Activated naive CD8-positive, alpha-beta T cell treated with anti-CD3 and anti-CD28 coated beads, Interleukin-2, amount 10 ng/mL, durations not matched to agents 7 days and 5 days (primary cell): ENCODE measurements at regions not wholly inside any gene's neighbourhood (a gene's known extent, or its start where the extent isn't known, plus 50 kb on each side); places are given as distances from the start of the nearest gene placed in this dataset.

Source experiments
- ATAC-seq: fragments of 150-1000 bp; cut with Tn5 transposase; one replicate; pipeline ENCODE4 v1.10.0; 2021; ENCODE audit warnings: low read depth, moderate library complexity
- POLR2A ChIA-PET: fragments of 350-600 bp; sonication (Branson Sonifier 250); formaldehyde crosslinking; loops from one replicate; lab custom pipeline; 2021; ENCODE audit warnings: antibody characterized with exemption; lab: Charles Lee
- DNase-seq: peaks from one replicate; pipeline ENCODE4 v3.0.0; 2021
- H3K27ac Mint-ChIP-seq: one replicate; pipeline ENCODE4 v1.8.0; 2022; ENCODE audit warnings: mild to moderate bottlenecking, mixed read lengths
- H3K27me3 Mint-ChIP-seq: one replicate; pipeline ENCODE4 v1.8.0; 2022; ENCODE audit warnings: mild to moderate bottlenecking, moderate library complexity, mixed read lengths
- H3K36me3 Mint-ChIP-seq: one replicate; pipeline ENCODE4 v1.8.0; 2021; ENCODE audit warnings: mild to moderate bottlenecking, mixed read lengths
- H3K4me1 Mint-ChIP-seq: one replicate; pipeline ENCODE4 v1.8.0; 2021; ENCODE audit warnings: mixed read lengths
- H3K4me3 Mint-ChIP-seq: one replicate; pipeline ENCODE4 v1.8.0; 2022; ENCODE audit warnings: mild to moderate bottlenecking, moderate library complexity, mixed read lengths
- H3K9me3 Mint-ChIP-seq: one replicate; pipeline ENCODE4 v1.8.0; 2021; ENCODE audit warnings: mixed read lengths

DNA sequence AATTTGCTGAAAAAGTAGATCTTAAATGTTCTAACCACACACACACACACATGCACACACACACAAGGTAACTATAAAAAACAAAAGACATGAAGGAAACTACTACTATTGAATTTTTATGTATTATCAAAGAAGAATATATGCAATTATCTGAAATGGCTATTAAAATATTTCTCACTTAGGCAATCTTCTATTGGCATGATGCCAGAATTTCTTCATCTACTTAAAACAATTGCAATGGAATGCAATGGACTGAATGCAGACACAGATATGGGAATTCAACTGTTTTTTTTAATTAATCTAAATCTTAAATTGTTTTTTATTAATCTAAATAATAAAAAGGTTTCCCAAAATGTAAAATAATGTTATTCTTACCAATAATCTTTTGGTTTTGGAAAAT is 152.6 kb upstream of the SMLR1 start:
- H3K4me1 Mint-ChIP-seq = peaks cover 5% of the 10 kb centered on the region
- no peak for ATAC-seq
- H3K27ac Mint-ChIP-seq = no peak overlapping the region
- H3K9me3 Mint-ChIP-seq = peaks cover 24% of the 10 kb centered on the region
- H3K4me3 Mint-ChIP-seq = no peak overlapping the region
- DNase-seq = no peak
- POLR2A ChIA-PET = no interaction called here
- H3K36me3 Mint-ChIP-seq = peaks cover 14% of the 10 kb centered on the region
- H3K27me3 Mint-ChIP-seq = no peaks in the 10 kb centered on the region

DNA sequence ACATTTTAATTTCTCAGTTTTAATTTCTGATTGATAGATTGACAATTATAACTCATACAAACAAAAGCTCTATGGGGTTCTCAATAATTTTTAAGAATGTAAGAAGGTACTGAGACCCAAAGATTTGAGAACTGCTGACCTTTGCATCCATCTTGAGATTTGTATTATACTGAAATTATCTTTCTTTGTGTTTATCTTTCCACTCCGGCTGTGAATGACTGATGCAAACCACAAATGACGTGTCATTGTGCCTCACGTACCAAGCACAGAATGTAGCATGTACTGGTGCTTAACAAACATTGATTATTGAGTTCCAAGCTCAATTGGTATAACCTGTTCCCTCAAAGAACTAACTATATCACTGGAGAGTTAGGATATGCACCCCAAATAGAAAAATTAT is 152.1 kb upstream of the SMLR1 start:
- no peak overlapping the region for H3K27ac Mint-ChIP-seq
- POLR2A ChIA-PET = no interaction called here
- H3K27me3 Mint-ChIP-seq = no peaks in the 10 kb centered on the region
- DNase-seq (no peak), ATAC-seq (no peak)
- H3K4me1 Mint-ChIP-seq = peaks cover 5% of the 10 kb centered on the region
- peaks cover 27% of the 10 kb centered on the region for H3K9me3 Mint-ChIP-seq
- H3K36me3 Mint-ChIP-seq = peaks cover 17% of the 10 kb centered on the region
- no peak overlapping the region for H3K4me3 Mint-ChIP-seq

GRCh38 chr6:130676077-130676772 is 151.0 kb upstream of the SMLR1 start:
- Mint-ChIP-seq H3K4me3 (no peak overlapping the region), H3K4me1 (peaks cover 5% of the 10 kb centered on the region), H3K9me3 (peaks cover 25% of the 10 kb centered on the region), H3K36me3 (peaks cover 20% of the 10 kb centered on the region), H3K27ac (peak overlapping the region; percentile 37), H3K27me3 (no peaks in the 10 kb centered on the region)
- no peak for ATAC-seq
- DNase-seq = no peak
- POLR2A ChIA-PET = no interaction called here

DNA sequence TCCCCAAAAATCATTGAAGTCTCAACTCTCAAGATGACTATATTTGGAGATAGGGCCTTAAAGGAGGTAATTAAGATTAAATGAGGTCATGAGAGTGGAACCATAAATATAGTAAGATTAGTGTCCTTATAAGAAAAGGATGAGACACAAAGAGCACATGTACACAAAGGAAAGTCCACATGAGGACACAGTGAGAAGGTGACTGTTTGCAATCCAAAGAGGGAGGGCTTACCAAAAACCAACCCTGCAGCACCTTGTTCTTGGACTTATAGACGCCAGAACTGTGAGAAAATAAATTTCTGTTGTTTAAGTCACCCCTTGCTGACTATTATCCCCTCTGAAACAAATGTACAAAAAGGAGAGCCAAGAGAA is 150.4 kb upstream of the SMLR1 start:
- Mint-ChIP-seq H3K27ac (no peak overlapping the region), H3K4me1 (peaks cover 5% of the 10 kb centered on the region), H3K36me3 (peaks cover 20% of the 10 kb centered on the region), H3K4me3 (no peak overlapping the region), H3K27me3 (no peaks in the 10 kb centered on the region), H3K9me3 (peaks cover 25% of the 10 kb centered on the region)
- POLR2A ChIA-PET = no interaction called here
- DNase-seq = no peak
- ATAC-seq = no peak

DNA sequence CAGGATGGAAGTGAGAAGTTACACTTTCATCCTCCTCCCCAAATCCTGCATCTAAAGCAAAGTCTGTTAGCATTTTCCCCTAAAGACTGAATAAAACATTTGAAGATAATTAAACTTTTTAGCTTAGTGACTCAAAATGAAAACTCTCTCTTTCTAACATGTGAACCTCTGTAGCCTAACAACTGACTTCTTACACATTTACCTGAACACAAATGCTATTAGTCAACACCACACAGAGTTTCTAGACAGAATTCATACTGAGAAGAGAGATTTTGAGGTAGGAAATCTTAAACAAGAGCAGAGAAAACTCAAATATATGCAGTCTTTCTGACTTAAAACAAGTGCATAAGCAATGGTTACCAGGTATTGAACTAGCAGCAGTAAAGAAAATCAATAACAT is 149.9 kb upstream of the SMLR1 start:
- ATAC-seq = no peak
- Mint-ChIP-seq H3K4me1 (peaks cover 5% of the 10 kb centered on the region), H3K9me3 (peaks cover 24% of the 10 kb centered on the region), H3K4me3 (no peak overlapping the region), H3K27ac (no peak overlapping the region), H3K36me3 (peaks cover 19% of the 10 kb centered on the region), H3K27me3 (no peaks in the 10 kb centered on the region)
- POLR2A ChIA-PET = no interaction called here
- DNase-seq = no peak

GRCh38 chr6:130677766-130678165 is 149.4 kb upstream of the SMLR1 start:
- H3K9me3 Mint-ChIP-seq = peaks cover 24% of the 10 kb centered on the region
- H3K27ac Mint-ChIP-seq = no peak overlapping the region
- POLR2A ChIA-PET = no interaction called here
- peaks cover 17% of the 10 kb centered on the region for H3K36me3 Mint-ChIP-seq
- ATAC-seq (no peak), DNase-seq (no peak)
- H3K27me3 Mint-ChIP-seq = no peaks in the 10 kb centered on the region
- peaks cover 5% of the 10 kb centered on the region for H3K4me1 Mint-ChIP-seq
- H3K4me3 Mint-ChIP-seq = no peak overlapping the region

- no peaks in the 10 kb centered on the region for H3K27me3 Mint-ChIP-seq
- POLR2A ChIA-PET = no interaction called here
- H3K4me3 Mint-ChIP-seq = no peak overlapping the region
- no peak for ATAC-seq
- H3K4me1 Mint-ChIP-seq = peaks cover 5% of the 10 kb centered on the region
- no peak for DNase-seq
- no peak overlapping the region for H3K27ac Mint-ChIP-seq
- H3K36me3 Mint-ChIP-seq = peaks cover 17% of the 10 kb centered on the region
- H3K9me3 Mint-ChIP-seq = peaks cover 24% of the 10 kb centered on the region
Measured at GRCh38 chr6:130679684-130680083, 147.5 kb upstream of the SMLR1 start.

- DNase-seq (no peak), ATAC-seq (no peak)
- Mint-ChIP-seq H3K27ac (no peak overlapping the region), H3K36me3 (peaks cover 17% of the 10 kb centered on the region), H3K4me3 (no peak overlapping the region), H3K4me1 (peaks cover 5% of the 10 kb centered on the region), H3K27me3 (no peaks in the 10 kb centered on the region), H3K9me3 (peaks cover 23% of the 10 kb centered on the region)
- POLR2A ChIA-PET = no interaction called here
Measured at GRCh38 chr6:130680116-130680515, 147.1 kb upstream of the SMLR1 start.

DNA sequence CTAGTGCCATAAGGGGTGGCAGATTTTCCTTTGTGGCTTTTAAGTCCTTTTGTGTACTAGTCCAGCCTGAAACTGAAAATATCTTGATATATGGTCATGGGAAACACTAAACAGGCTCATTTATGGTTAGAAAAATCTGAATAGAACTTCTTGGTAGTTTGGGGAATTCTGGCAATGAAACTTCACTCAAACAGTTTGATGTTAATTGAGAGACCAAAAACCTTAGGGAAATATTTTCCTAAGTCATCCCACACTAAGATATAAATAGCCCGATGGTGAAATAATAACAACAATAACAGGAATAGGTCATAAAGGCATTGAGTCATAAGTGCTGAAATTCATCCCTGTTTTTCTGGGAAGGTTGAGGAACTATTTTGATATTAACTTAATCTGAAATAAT is 146.2 kb upstream of the SMLR1 start:
- Mint-ChIP-seq H3K4me3 (no peak overlapping the region), H3K9me3 (peaks cover 22% of the 10 kb centered on the region), H3K4me1 (peaks cover 5% of the 10 kb centered on the region), H3K27ac (no peak overlapping the region), H3K36me3 (peaks cover 16% of the 10 kb centered on the region), H3K27me3 (no peaks in the 10 kb centered on the region)
- DNase-seq (no peak), ATAC-seq (no peak)
- POLR2A ChIA-PET = no interaction called here

GRCh38 chr6:130682066-130682465 is 145.1 kb upstream of the SMLR1 start:
- H3K27ac Mint-ChIP-seq = no peak overlapping the region
- POLR2A ChIA-PET = no interaction called here
- ATAC-seq (no peak), DNase-seq (no peak)
- peaks cover 15% of the 10 kb centered on the region for H3K9me3 Mint-ChIP-seq
- no peak overlapping the region for H3K4me3 Mint-ChIP-seq
- no peaks in the 10 kb centered on the region for H3K4me1 Mint-ChIP-seq
- H3K36me3 Mint-ChIP-seq = peaks cover 12% of the 10 kb centered on the region
- H3K27me3 Mint-ChIP-seq = no peaks in the 10 kb centered on the region

DNA sequence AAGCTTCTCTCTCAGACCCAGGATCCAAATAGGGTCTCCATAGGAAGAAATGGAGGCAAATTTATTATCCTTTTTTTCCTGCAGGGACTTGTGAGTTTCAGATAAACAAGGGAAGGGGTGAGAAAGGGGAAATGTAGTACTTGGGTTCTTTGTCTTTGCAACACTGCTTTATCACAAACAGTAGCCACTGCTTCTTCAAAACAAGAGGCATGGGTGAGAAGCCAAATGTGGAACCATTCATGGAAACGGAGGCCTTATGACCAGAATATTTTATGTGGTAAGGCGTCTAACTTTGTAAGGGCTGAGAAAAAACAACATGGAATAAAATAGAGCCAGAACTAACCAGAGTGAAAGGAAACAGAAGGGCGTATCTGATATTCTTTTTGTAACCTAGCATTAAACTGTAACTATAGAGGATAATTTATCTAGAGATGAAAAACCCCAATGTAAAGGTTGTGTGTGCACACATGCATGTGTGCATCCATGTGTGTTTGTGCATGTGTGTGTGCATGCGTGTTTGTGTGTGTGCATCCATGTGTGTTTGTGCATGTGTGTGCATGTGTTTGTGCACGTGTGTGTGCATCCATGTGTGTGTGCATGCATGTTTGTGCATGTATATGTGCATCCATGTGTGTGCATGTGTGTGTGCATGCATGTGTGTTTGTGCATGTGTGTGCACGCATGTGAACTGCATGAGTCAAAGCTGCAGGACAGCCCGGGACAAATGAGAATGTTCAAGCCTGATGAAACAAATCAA is 143.3 kb upstream of the SMLR1 start:
- H3K36me3 Mint-ChIP-seq = peaks cover 6% of the 10 kb centered on the region
- ATAC-seq (no peak), DNase-seq (no peak)
- no peak overlapping the region for H3K4me3 Mint-ChIP-seq
- H3K27me3 Mint-ChIP-seq = no peaks in the 10 kb centered on the region
- POLR2A ChIA-PET = no interaction called here
- peaks cover 5% of the 10 kb centered on the region for H3K9me3 Mint-ChIP-seq
- no peaks in the 10 kb centered on the region for H3K4me1 Mint-ChIP-seq
- H3K27ac Mint-ChIP-seq = no peak overlapping the region

DNA sequence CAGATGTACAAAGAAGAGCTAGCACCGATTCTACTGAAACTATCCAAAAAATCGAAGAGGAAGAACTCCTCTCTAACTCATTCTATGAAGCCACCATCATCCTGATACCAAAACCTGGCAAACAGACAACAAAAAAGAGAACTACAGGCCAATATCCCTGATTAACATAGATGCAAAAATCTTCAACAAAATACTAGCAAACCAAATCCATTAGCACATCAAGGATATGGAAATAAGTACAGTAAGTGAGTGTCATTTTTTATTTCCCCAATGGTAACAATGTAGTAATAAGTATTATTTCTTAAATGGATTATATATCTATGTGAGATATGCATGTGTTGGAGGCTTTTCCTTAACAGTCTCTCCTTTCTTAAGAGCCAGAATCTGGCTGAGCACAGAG is 134.5 kb upstream of the SMLR1 start:
- Mint-ChIP-seq H3K9me3 (peaks cover 17% of the 10 kb centered on the region), H3K4me1 (peaks cover 24% of the 10 kb centered on the region)

GRCh38 chr6:130693944-130694343 is 133.3 kb upstream of the SMLR1 start:
- peaks cover 17% of the 10 kb centered on the region for H3K9me3 Mint-ChIP-seq
- H3K4me1 Mint-ChIP-seq = peaks cover 29% of the 10 kb centered on the region
- POLR2A ChIA-PET = no interaction called here
- DNase-seq = no peak
- H3K4me3 Mint-ChIP-seq = no peak overlapping the region
- H3K27me3 Mint-ChIP-seq = no peaks in the 10 kb centered on the region
- H3K36me3 Mint-ChIP-seq = peaks cover 24% of the 10 kb centered on the region
- ATAC-seq = no peak
- H3K27ac Mint-ChIP-seq = no peak overlapping the region

More for the DNA sequence above, 134.5 kb upstream of the SMLR1 start:
- DNase-seq = no peak
- no peak for ATAC-seq
- no peaks in the 10 kb centered on the region for H3K27me3 Mint-ChIP-seq
- POLR2A ChIA-PET = no interaction called here
- no peak overlapping the region for H3K4me3 Mint-ChIP-seq
- peaks cover 24% of the 10 kb centered on the region for H3K36me3 Mint-ChIP-seq
- H3K27ac Mint-ChIP-seq = no peak overlapping the region

GRCh38 chr6:130694606-130695005 is 132.6 kb upstream of the SMLR1 start:
- Mint-ChIP-seq H3K4me1 (peaks cover 29% of the 10 kb centered on the region), H3K27me3 (no peaks in the 10 kb centered on the region), H3K4me3 (no peak overlapping the region), H3K27ac (no peak overlapping the region), H3K36me3 (peaks cover 24% of the 10 kb centered on the region), H3K9me3 (peaks cover 17% of the 10 kb centered on the region)
- ATAC-seq = no peak
- DNase-seq = no peak
- POLR2A ChIA-PET = no interaction called here
